ENCODE measurements at regions not wholly inside any gene's neighbourhood (a gene's known extent, or its start where the extent isn't known, plus 50 kb on each side); places are given as distances from the start of the nearest gene placed in this dataset.

- DNase-seq (ENCODE audit: extremely low spot score, insufficient read length, low read depth) (no peak), FAIRE-seq (no peak)
Measured at GRCh38 chr15:29959384-29960137, 123.2 kb upstream of the GOLGA8J start.

GRCh38 chr15:29952225-29952624, 130.0 kb upstream of the TJP1 start:
- no peak for DNase-seq (ENCODE audit: extremely low spot score, insufficient read length, low read depth)
- no peak for FAIRE-seq

GRCh38 chr15:29945943-29946596, 123.8 kb upstream of the TJP1 start:
- DNase-seq (ENCODE audit: extremely low spot score, insufficient read length, low read depth) = no peak
- no peak for FAIRE-seq

- DNase-seq (ENCODE audit: extremely low spot score, insufficient read length, low read depth) (no peak), FAIRE-seq (no peak)
Measured at GRCh38 chr15:29944925-29945324, 122.7 kb upstream of the TJP1 start.

GRCh38 chr15:29942548-29942947, 120.3 kb upstream of the TJP1 start:
- DNase-seq (ENCODE audit: extremely low spot score, insufficient read length, low read depth) (no peak), FAIRE-seq (no peak)

GRCh38 chr15:29942143-29942542, 119.9 kb upstream of the TJP1 start:
- FAIRE-seq = no peak
- no peak for DNase-seq (ENCODE audit: extremely low spot score, insufficient read length, low read depth)

- no peak for DNase-seq (ENCODE audit: extremely low spot score, insufficient read length, low read depth)
- no peak for FAIRE-seq
Measured at GRCh38 chr15:29939404-29939803, 117.1 kb upstream of the TJP1 start.

- DNase-seq (ENCODE audit: extremely low spot score, insufficient read length, low read depth) (no peak), FAIRE-seq (no peak)
Measured at GRCh38 chr15:29938361-29939335, 116.4 kb upstream of the TJP1 start.

- FAIRE-seq = no peak
- no peak for DNase-seq (ENCODE audit: extremely low spot score, insufficient read length, low read depth)
Measured at GRCh38 chr15:29937956-29938355, 115.7 kb upstream of the TJP1 start.

- no peak for FAIRE-seq
- DNase-seq (ENCODE audit: extremely low spot score, insufficient read length, low read depth) = no peak
Measured at GRCh38 chr15:29936353-29937049, 114.2 kb upstream of the TJP1 start.

- FAIRE-seq = no peak
Measured at GRCh38 chr15:29935296-29936004, 113.2 kb upstream of the TJP1 start.

GRCh38 chr15:29934251-29934650, 112.0 kb upstream of the TJP1 start:
- FAIRE-seq = no peak
- no peak for DNase-seq (ENCODE audit: extremely low spot score, insufficient read length, low read depth)

More at GRCh38 chr15:29935296-29936004, 113.2 kb upstream of the TJP1 start:
- DNase-seq (ENCODE audit: extremely low spot score, insufficient read length, low read depth) = no peak

GRCh38 chr15:29933042-29933803, 111.0 kb upstream of the TJP1 start:
- no peak for DNase-seq (ENCODE audit: extremely low spot score, insufficient read length, low read depth)
- no peak for FAIRE-seq

GRCh38 chr15:29926083-29926388, 103.8 kb upstream of the TJP1 start:
- FAIRE-seq = no peak
- DNase-seq (ENCODE audit: extremely low spot score, insufficient read length, low read depth) = no peak

- FAIRE-seq (no peak), DNase-seq (ENCODE audit: extremely low spot score, insufficient read length, low read depth) (peak; percentile 4)
Measured at GRCh38 chr15:29925227-29926082, 103.2 kb upstream of the TJP1 start.

- no peak for FAIRE-seq
- no peak for DNase-seq (ENCODE audit: extremely low spot score, insufficient read length, low read depth)
Measured at GRCh38 chr15:29924750-29925149, 102.5 kb upstream of the TJP1 start.

GRCh38 chr15:29922191-29922590, 99.9 kb upstream of the TJP1 start:
- no peak for DNase-seq (ENCODE audit: extremely low spot score, insufficient read length, low read depth)
- FAIRE-seq = no peak

GRCh38 chr15:29921130-29921601, 98.9 kb upstream of the TJP1 start:
- FAIRE-seq = no peak
- no peak for DNase-seq (ENCODE audit: extremely low spot score, insufficient read length, low read depth)

Data from GM18507 (cell line).